ENCODE measurements at regions not wholly inside any gene's neighbourhood (a gene's known extent, or its start where the extent isn't known, plus 50 kb on each side); places are given as distances from the start of the nearest gene placed in this dataset.
"Not testable (repeated sequence)": the region's sequence is repeated elsewhere in the genome, so short reads cannot be mapped to it uniquely, and the experiment has no call there.

DNA sequence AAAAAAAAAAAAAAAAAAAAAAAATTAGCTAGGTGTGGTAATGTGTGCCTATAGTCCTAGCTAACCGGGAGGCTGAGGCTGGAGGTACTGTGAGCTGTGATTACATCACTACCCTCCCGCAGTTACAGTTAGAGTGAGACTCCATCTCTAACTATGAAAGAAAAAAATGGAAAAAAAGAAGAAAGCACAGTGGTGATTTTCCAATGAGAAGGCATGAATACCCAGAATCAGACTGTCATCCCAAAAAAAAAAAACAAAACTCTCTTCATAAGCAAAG, 269.9 kb upstream of the MKLN1 start:
- Histone ChIP-seq H3K36me3 (peaks cover 2% of the 10 kb centered on the region), H3K9me3 (no peaks in the 10 kb centered on the region), H3K27ac (peak overlapping the region; percentile 64), H3K4me3 (no peak overlapping the region), H3K4me1 (peaks cover 69% of the 10 kb centered on the region), H3K27me3 (no peaks in the 10 kb centered on the region)
- ATAC-seq (peak; percentile 52), DNase-seq (no peak)
- intact Hi-C loops (cut with DNase I) = no loop called here
- TF ChIP-seq, protein P1, sequence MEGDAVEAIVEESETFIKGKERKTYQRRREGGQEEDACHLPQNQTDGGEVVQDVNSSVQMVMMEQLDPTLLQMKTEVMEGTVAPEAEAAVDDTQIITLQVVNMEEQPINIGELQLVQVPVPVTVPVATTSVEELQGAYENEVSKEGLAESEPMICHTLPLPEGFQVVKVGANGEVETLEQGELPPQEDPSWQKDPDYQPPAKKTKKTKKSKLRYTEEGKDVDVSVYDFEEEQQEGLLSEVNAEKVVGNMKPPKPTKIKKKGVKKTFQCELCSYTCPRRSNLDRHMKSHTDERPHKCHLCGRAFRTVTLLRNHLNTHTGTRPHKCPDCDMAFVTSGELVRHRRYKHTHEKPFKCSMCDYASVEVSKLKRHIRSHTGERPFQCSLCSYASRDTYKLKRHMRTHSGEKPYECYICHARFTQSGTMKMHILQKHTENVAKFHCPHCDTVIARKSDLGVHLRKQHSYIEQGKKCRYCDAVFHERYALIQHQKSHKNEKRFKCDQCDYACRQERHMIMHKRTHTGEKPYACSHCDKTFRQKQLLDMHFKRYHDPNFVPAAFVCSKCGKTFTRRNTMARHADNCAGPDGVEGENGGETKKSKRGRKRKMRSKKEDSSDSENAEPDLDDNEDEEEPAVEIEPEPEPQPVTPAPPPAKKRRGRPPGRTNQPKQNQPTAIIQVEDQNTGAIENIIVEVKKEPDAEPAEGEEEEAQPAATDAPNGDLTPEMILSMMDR (IDR thresholded peaks at IDR 0.05) = no peak

DNA sequence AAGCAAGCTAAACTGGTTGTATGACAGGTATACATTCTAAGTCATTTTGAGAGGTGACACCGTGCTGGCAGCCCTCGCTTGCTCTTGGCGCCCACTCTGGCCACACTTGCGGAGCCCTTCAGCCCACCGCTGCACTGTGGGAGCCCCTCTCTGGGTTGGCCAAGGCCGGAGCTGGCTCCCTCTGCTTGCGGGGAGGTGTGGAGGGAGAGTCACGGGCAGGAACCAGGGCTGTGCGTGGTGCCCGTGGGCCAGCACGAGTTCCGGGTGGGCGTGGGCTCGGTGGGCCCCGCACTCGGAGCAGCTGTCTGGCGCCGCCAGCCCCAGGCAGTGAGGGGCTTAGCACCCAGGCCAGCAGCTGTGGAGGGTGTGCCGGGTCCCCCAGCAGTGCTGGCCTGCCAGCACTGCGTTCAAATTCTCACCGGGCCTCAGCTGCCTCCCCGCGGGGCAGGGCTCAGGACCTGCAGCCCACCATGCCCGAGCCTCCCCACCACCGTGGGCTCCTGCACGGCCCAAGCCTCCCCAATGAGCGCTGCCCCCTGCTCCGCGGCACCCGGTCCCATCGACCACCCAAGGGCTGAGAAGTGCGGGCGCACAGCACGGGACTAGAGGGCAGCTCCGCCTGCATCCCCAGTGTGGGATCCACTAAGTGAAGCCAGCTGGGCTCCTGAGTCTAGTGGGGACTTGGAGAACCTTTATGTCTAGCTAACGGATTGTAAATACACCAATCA, 269.0 kb upstream of the MKLN1 start:
- peaks cover 60% of the 10 kb centered on the region for H3K4me1 ChIP-seq
- not testable (repeated sequence) for H3K27ac ChIP-seq, H3K27me3 ChIP-seq

DNA sequence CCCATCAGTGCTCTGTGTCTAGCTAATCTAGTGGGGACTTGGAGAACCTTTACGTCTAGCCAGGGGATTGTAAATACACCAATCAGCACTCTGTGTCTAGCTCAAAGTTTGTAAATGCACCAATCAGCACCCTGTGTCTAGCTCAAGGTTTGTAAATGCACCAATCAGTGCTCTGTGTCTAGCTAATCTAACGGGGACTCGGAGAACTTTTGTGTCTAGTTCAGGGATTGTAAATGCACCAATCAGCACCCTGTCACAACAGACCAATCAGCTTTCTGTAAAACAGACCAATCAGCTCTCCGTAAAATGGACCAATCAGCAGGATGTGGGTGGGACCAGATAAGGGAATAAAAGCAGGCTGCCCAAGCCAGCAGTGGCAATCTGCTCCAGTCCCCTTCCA, 268.3 kb upstream of the MKLN1 start:
- ATAC-seq; H3K27ac ChIP-seq; DNase-seq; H3K4me3 ChIP-seq; H3K9me3 ChIP-seq; H3K36me3 ChIP-seq; intact Hi-C loops (cut with DNase I); H3K27me3 ChIP-seq: not testable (repeated sequence)
- peaks cover 56% of the 10 kb centered on the region for H3K4me1 ChIP-seq

More for the DNA sequence above, 269.0 kb upstream of the MKLN1 start:
- H3K4me3 ChIP-seq; intact Hi-C loops (cut with DNase I); ATAC-seq; DNase-seq; H3K36me3 ChIP-seq; H3K9me3 ChIP-seq: not testable (repeated sequence)

DNA sequence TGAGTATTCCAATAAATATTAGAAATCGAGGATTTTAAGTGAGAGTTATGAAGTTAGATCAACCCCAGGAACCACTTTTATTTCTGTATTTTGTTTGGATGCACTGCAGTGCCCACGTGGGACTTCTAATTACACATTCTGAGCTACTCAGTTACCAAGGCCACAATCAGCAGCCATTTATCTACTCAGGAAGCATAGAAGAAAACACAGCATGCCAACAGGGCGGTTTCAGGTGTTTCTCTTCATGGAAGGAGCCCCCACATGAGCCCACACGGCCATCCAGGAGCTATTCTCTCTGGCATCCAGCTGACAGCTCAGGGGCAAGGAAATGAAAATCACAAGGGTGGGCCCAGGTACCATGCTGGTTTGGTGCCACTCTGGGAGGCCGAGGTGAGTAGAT, 266.5 kb upstream of the MKLN1 start:
- peaks cover 46% of the 10 kb centered on the region for H3K4me1 ChIP-seq
- no peak overlapping the region for H3K4me3 ChIP-seq
- no peaks in the 10 kb centered on the region for H3K9me3 ChIP-seq
- no peak overlapping the region for H3K27ac ChIP-seq
- no peak for DNase-seq
- ATAC-seq = no peak
- TF ChIP-seq, protein P1 (IDR thresholded peaks at IDR 0.05) = no peak
- intact Hi-C loops (cut with DNase I) = no loop called here
- no peaks in the 10 kb centered on the region for H3K27me3 ChIP-seq
- H3K36me3 ChIP-seq = no peaks in the 10 kb centered on the region

DNA sequence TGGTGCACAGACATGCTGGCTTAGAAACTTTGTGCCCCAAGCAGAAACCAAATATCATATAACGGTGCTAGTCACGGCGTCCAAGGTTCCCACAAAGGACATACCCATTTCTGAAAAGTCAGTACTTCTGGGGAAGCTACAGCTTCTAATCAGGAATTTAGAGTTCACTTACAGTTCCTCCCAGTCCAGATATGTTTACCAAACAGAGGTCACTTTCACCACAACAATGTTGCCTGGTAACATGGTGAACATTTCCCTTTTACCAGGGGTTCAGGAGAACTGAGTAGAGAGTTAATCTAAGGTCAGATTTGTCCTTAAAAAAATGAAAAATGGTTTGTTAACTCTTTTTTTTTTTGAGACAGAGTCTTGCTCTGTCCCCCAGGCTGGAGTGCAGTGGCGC, 265.9 kb upstream of the MKLN1 start:
- Histone ChIP-seq H3K4me3 (no peak overlapping the region), H3K4me1 (peaks cover 46% of the 10 kb centered on the region), H3K9me3 (no peaks in the 10 kb centered on the region), H3K36me3 (no peaks in the 10 kb centered on the region), H3K27ac (no peak overlapping the region), H3K27me3 (no peaks in the 10 kb centered on the region)
- intact Hi-C loops (cut with DNase I) = no loop called here
- TF ChIP-seq, protein P1 (IDR thresholded peaks at IDR 0.05) = no peak
- peak; percentile 65 for ATAC-seq
- no peak for DNase-seq

DNA sequence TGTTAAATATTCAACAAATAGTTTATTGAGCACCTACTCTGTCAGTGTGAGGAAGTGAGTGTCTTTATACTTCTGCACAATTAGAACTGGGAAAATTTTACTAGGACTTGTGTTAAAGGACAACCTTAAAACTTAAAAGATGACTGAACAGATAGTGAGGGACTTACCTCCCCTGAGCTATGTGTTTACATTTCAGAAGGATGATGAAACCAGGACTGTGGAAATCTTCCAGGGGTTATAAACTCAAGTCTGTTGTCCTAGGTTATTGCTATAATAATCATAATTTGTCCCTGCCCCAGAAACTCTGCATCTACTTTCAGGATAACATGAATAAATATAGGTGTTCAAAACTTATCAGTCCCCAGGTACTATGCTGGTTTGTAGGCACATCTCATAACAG, 261.0 kb upstream of the MKLN1 start:
- Histone ChIP-seq H3K27ac (no peak overlapping the region), H3K4me1 (peaks cover 44% of the 10 kb centered on the region)
- no peak for ATAC-seq

More for the DNA sequence above, 261.0 kb upstream of the MKLN1 start:
- DNase-seq = no peak
- TF ChIP-seq, protein P1 (IDR thresholded peaks at IDR 0.05) = no peak
- Histone ChIP-seq H3K36me3 (no peaks in the 10 kb centered on the region), H3K4me3 (no peak overlapping the region), H3K27me3 (no peaks in the 10 kb centered on the region), H3K9me3 (no peaks in the 10 kb centered on the region)
- intact Hi-C loops (cut with DNase I) = no loop called here
